22Rv1 (cell line): ENCODE measurements at regions not wholly inside any gene's neighbourhood (a gene's known extent, or its start where the extent isn't known, plus 50 kb on each side); places are given as distances from the start of the nearest gene placed in this dataset.

Experiments
- CTCF ChIP-seq: fragments of 450-650 bp; IDR thresholded peaks from 2 replicates; pipeline ENCODE4 v1.5.1; 2017; ENCODE audit warnings: mild to moderate bottlenecking
- ZFX ChIP-seq: fragments of 450-650 bp; IDR thresholded peaks from 2 replicates; pipeline ENCODE4 v1.6.1; 2017; ENCODE audit warnings: antibody characterized with exemption, borderline replicate concordance

- TF ChIP-seq ZFX (no peak), CTCF (no peak)
These were observed 152.8 kb downstream of the GAS1 start for GRCh38 chr9:86794391-86795046.
